T-cell (primary cell): ENCODE measurements at regions not wholly inside any gene's neighbourhood (a gene's known extent, or its start where the extent isn't known, plus 50 kb on each side); places are given as distances from the start of the nearest gene placed in this dataset.

ENCODE experiments used
- ATAC-seq, 4 experiments: fragments of 200-7000 bp in 3 of 4; fragments of 150-1000 bp in 1 of 4; cut with Tn5 transposase; replicated peaks in 1 of 4; 1 replicate in 3 of 4; 2 replicates in 1 of 4; pipeline ENCODE4 v1.10.0; 2021; ENCODE audit warnings: moderate library complexity in 3 of 4, mild to moderate bottlenecking in 2 of 4, moderate number of reproducible peaks in 1 of 4
- CTCF ChIA-PET, 2 donors: fragments of 300-600 bp; sonication (Branson Sonifier 250); formaldehyde crosslinking; loops; one replicate each; lab custom pipeline; 2022; ENCODE audit warnings: antibody characterized with exemption in 2 of 2; lab: Charles Lee
- POLR2A ChIA-PET, 2 donors: fragments of 300-600 bp; sonication (Branson Sonifier 250); formaldehyde crosslinking; loops; one replicate each; lab custom pipeline; 2022; ENCODE audit warnings: antibody characterized with exemption in 2 of 2; lab: Charles Lee
- DNase-seq, 35 experiments: peaks; one replicate each; pipeline versions ENCODE4 v3.0.0 to v3.0.0-alpha.2; 2013 to 2023
- H3K27ac ChIP-seq: one replicate; pipeline ENCODE4 v1.5.1; 2013; ENCODE audit warnings: low read length
- H3K27me3 ChIP-seq, 2 experiments: replicated peaks in 1 of 2; 1 replicate in 1 of 2; 2 replicates in 1 of 2; pipeline versions ENCODE4 v1.6.1 to v1.7.0; 2013; ENCODE audit warnings: low read length in 1 of 2, mixed read lengths in 1 of 2; ENCODE audit not compliant: control insufficient read depth in 2 of 2, insufficient read depth in 2 of 2; ENCODE audit errors: extremely low read depth in 1 of 2
- H3K36me3 ChIP-seq, 2 donors: 1 replicate in 1 of 2; 2 replicates in 1 of 2; pipeline versions ENCODE4 v1.6.1 to v1.7.0; 2013; ENCODE audit warnings: low read length in 1 of 2; ENCODE audit not compliant: control insufficient read depth in 2 of 2, insufficient read depth in 1 of 2; ENCODE audit errors: extremely low read depth in 1 of 2
- H3K4me1 ChIP-seq, 2 experiments: 1 replicate in 1 of 2; 2 replicates in 1 of 2; pipeline versions ENCODE4 v1.6.1 to v1.7.0; 2013; ENCODE audit warnings: low read length in 2 of 2, mixed read lengths in 1 of 2; ENCODE audit not compliant: insufficient read depth in 2 of 2, control insufficient read depth in 1 of 2; ENCODE audit errors: extremely low read depth in 1 of 2
- H3K4me3 ChIP-seq, 2 donors: 1 replicate in 1 of 2; 2 replicates in 1 of 2; pipeline versions ENCODE4 v1.5.1 to v1.7.0; 2013; ENCODE audit warnings: mild to moderate bottlenecking in 2 of 2, low read length in 1 of 2, moderate library complexity in 1 of 2; ENCODE audit not compliant: control insufficient read depth in 1 of 2; ENCODE audit errors: extremely low read depth in 1 of 2
- H3K9me3 ChIP-seq: 2 replicates; pipeline ENCODE4 v1.7.0; 2013
- H3K27ac Mint-ChIP-seq, 2 donors: one replicate each; pipeline ENCODE4 v1.8.0; 2020 to 2021; ENCODE audit warnings: mild to moderate bottlenecking in 2 of 2, mixed read lengths in 2 of 2
- H3K27me3 Mint-ChIP-seq, 2 donors: one replicate each; pipeline ENCODE4 v1.8.0; 2021 to 2022; ENCODE audit warnings: mixed read lengths in 2 of 2
- H3K36me3 Mint-ChIP-seq: one replicate; pipeline ENCODE4 v1.8.0; 2021; ENCODE audit warnings: mixed read lengths
- H3K4me1 Mint-ChIP-seq, 3 donors: one replicate each; pipeline ENCODE4 v1.8.0; 2020 to 2022; ENCODE audit warnings: mixed read lengths in 3 of 3, mild to moderate bottlenecking in 1 of 3
- H3K4me3 Mint-ChIP-seq, 3 donors: one replicate each; pipeline ENCODE4 v1.8.0; 2020 to 2022; ENCODE audit warnings: mild to moderate bottlenecking in 3 of 3, mixed read lengths in 3 of 3, moderate library complexity in 3 of 3
- H3K9me3 Mint-ChIP-seq, 3 donors: one replicate each; pipeline ENCODE4 v1.8.0; 2020 to 2022; ENCODE audit warnings: mixed read lengths in 3 of 3
- WGBS: methylation state at CpG from one replicate; pipeline ENCODE4 v1.1.5; 2013; ENCODE audit warnings: missing lambda C conversion rate; ENCODE audit not compliant: insufficient coverage; 5-methylcytosine and 5-hydroxymethylcytosine counted together

DNA sequence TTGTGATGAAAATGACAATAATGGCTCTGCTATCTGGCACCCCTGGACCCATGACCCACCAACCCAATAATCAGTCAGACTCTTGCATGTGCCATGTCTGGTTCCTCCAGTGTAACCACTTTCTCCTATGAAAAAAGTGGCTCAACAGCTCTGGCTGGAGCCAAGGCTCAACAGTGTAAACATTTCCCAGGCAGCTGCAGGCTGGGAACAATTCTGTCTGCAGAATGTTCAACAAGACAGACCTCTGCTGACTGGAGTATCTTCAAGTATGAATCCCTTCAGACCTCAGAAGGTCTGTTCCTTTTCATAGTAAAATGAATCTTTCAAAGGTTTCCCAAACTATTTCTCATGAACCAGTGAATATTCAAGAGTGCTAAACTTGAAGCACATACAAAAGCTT is 410.1 kb upstream of the HTR2A start:
- no peak overlapping the region for H3K27ac Mint-ChIP-seq
- Histone ChIP-seq H3K9me3 (no peaks in the 10 kb centered on the region), H3K4me1 (no peaks in the 10 kb centered on the region), H3K27ac (no peak overlapping the region), H3K4me3 (no peak overlapping the region), H3K27me3 (peaks cover 0 to 4% of the 10 kb centered on the region in 2 experiments), H3K36me3 (no peaks in the 10 kb centered on the region)
- H3K9me3 Mint-ChIP-seq = peaks cover 0 to 14% (median 9%) of the 10 kb centered on the region in 3 donors
- no peaks in the 10 kb centered on the region for H3K27me3 Mint-ChIP-seq
- no peak for ATAC-seq
- H3K4me1 Mint-ChIP-seq = no peaks in the 10 kb centered on the region
- CTCF ChIA-PET = no interaction called here
- POLR2A ChIA-PET = no interaction called here
- no peak for DNase-seq
- no peaks in the 10 kb centered on the region for H3K36me3 Mint-ChIP-seq
- no peak overlapping the region for H3K4me3 Mint-ChIP-seq

DNA sequence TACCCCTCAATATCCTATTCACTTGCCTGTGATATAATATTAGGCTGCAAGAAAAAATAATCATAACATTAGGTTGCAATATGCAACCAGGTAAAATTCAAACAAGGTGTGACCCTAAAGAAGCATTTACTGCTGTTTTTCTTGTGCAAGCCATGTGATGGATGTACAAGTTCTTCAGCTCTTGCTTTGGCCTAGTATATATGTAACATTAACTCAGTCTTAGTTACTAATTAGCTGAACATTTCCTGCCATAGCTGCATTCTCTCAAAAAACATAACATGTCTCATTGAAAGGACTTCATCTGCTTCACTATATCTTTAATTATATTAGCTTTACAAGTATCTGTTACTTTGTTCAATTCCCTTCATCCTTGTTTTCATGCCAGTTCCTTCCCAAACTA is 406.8 kb upstream of the HTR2A start:
- no peak overlapping the region for H3K27ac Mint-ChIP-seq
- no peaks in the 10 kb centered on the region for H3K36me3 Mint-ChIP-seq
- POLR2A ChIA-PET = no interaction called here
- ATAC-seq = no peak
- Histone ChIP-seq H3K36me3 (no peaks in the 10 kb centered on the region), H3K27ac (no peak overlapping the region), H3K27me3 (no peaks in the 10 kb centered on the region), H3K9me3 (no peaks in the 10 kb centered on the region), H3K4me1 (no peaks in the 10 kb centered on the region), H3K4me3 (no peak overlapping the region)
- CTCF ChIA-PET = no interaction called here
- no peaks in the 10 kb centered on the region for H3K4me1 Mint-ChIP-seq
- DNase-seq = no peak
- H3K27me3 Mint-ChIP-seq = no peaks in the 10 kb centered on the region
- H3K9me3 Mint-ChIP-seq = peaks cover 0 to 4% (median 0%) of the 10 kb centered on the region in 3 donors
- H3K4me3 Mint-ChIP-seq = no peak overlapping the region

DNA sequence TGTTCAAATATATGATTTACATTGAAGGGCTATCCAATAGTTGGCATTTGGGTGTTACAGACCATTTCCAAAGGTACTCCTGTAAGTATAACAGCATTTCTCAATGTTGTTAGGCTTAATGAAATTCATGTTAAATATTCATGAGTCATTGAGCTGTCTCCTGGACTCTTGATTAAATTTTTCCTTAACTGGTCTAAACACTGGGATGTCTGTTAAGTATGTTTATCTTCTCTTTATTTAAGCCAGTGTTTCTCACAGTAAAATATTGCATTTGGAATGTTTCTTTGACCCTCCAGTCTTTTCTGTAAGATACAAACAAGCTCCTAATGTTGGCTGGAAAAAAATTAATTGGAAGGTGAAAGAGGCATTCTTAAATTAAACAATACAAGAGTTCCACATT is 402.5 kb upstream of the HTR2A start:
- Mint-ChIP-seq H3K4me1 (no peaks in the 10 kb centered on the region), H3K27me3 (peaks cover 0 to 6% of the 10 kb centered on the region in 2 donors), H3K27ac (no peak overlapping the region), H3K9me3 (peaks cover 0 to 7% (median 0%) of the 10 kb centered on the region in 3 donors), H3K36me3 (no peaks in the 10 kb centered on the region), H3K4me3 (no peak overlapping the region)
- ATAC-seq = no peak
- Histone ChIP-seq H3K4me3 (no peak overlapping the region), H3K9me3 (no peaks in the 10 kb centered on the region), H3K27me3 (no peaks in the 10 kb centered on the region), H3K36me3 (no peaks in the 10 kb centered on the region), H3K27ac (no peak overlapping the region), H3K4me1 (no peaks in the 10 kb centered on the region)
- CTCF ChIA-PET = no interaction called here
- POLR2A ChIA-PET = no interaction called here
- DNase-seq = no peak

DNA sequence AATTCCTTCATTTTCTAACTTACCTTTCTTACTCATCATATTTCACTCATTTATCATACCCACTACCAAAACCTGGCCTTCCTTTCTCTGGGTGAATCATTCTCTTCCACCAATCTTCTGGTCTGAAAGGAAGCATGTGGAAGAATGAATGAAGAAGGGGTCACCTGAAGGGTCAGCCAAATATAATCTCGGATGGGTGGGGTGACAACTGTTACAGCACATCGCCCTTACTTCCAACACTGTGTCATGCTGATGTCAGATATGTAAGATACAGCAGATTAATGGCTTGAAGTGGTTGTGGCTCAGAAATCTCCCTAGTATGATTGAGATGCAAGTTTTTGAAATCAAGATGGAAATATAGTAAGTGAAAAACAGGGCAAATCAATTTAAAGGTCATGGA is 401.7 kb upstream of the HTR2A start:
- WGBS = no CpG with 5 or more reads among the region's 2 CpGs
- CTCF ChIA-PET = no interaction called here
- Histone ChIP-seq H3K4me3 (no peak overlapping the region), H3K4me1 (no peaks in the 10 kb centered on the region), H3K27me3 (no peaks in the 10 kb centered on the region), H3K36me3 (no peaks in the 10 kb centered on the region), H3K27ac (no peak overlapping the region), H3K9me3 (no peaks in the 10 kb centered on the region)
- POLR2A ChIA-PET = no interaction called here
- no peak overlapping the region for H3K4me3 Mint-ChIP-seq
- ATAC-seq (no peak), DNase-seq (no peak)
- H3K27me3 Mint-ChIP-seq = peaks cover 0 to 11% of the 10 kb centered on the region in 2 donors
- H3K27ac Mint-ChIP-seq = no peak overlapping the region
- no peaks in the 10 kb centered on the region for H3K36me3 Mint-ChIP-seq
- H3K4me1 Mint-ChIP-seq = no peaks in the 10 kb centered on the region
- H3K9me3 Mint-ChIP-seq = peaks cover 0 to 11% (median 0%) of the 10 kb centered on the region in 3 donors

DNA sequence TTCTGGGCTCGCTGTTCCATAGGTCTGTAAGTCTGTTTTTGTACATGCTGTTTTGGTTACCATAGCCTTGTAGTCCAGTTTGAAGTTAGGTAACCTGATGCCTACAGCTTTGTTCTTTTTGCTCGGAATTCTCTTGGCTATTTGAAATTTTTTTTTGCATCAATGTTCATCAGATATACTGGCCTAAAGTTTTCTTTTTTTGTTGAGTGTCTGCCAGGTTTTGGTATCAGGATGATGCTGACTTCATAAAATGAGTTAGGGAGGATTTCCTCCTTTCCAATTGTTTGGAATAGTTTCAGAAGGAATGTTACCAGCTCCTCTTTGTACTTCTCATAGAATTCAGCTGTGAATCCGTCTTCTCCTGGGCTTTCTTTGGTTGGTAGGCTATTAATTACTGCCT is 397.8 kb upstream of the HTR2A start:
- Histone ChIP-seq H3K9me3 (no peaks in the 10 kb centered on the region), H3K27ac (no peak overlapping the region), H3K27me3 (no peaks in the 10 kb centered on the region), H3K4me1 (no peaks in the 10 kb centered on the region), H3K4me3 (no peak overlapping the region), H3K36me3 (no peaks in the 10 kb centered on the region)
- peaks cover 0 to 8% (median 0%) of the 10 kb centered on the region in 3 donors for H3K9me3 Mint-ChIP-seq
- H3K4me1 Mint-ChIP-seq = no peaks in the 10 kb centered on the region
- H3K4me3 Mint-ChIP-seq = no peak overlapping the region
- DNase-seq (no peak), ATAC-seq (no peak)
- H3K36me3 Mint-ChIP-seq = no peaks in the 10 kb centered on the region
- no CpG with 5 or more reads among the region's 3 CpGs for WGBS
- ChIA-PET POLR2A (no interaction called here), CTCF (no interaction called here)
- H3K27ac Mint-ChIP-seq = no peak overlapping the region
- H3K27me3 Mint-ChIP-seq = peaks cover 0 to 18% of the 10 kb centered on the region in 2 donors

DNA sequence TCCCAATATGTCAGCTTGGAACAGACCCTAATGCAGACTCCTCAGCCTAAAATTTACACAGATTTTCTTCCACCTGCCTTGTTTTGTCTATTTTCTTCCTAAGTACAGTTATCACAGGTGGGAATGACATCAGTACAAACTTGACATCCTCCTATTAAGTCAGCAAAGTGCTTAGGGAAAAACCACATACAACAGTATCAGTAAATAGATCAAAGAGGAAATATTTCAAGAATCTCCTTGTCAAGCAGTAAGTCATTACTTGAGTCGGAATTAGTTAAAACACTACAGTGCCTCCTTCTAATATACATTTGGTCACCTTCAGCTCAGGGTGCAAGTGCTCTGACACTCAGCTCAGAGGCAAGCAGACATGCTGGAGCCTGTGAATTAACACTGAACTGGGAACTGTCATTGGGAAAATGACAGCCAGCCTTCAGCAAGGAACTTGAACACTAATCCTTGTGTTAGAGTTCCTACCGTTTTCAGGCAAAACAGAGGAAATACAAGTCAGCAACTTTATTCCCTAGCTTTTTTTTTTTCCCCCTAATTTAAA is 394.3 kb upstream of the HTR2A start:
- peaks cover 0 to 5% (median 0%) of the 10 kb centered on the region in 3 donors for H3K9me3 Mint-ChIP-seq
- Histone ChIP-seq H3K4me1 (no peaks in the 10 kb centered on the region), H3K27me3 (no peaks in the 10 kb centered on the region), H3K9me3 (no peaks in the 10 kb centered on the region), H3K27ac (no peak overlapping the region), H3K4me3 (no peak overlapping the region), H3K36me3 (no peaks in the 10 kb centered on the region)
- H3K27ac Mint-ChIP-seq = no peak overlapping the region
- 42% methylated on average over 1 of the region's 2 CpGs for WGBS
- no peak for ATAC-seq
- ChIA-PET POLR2A (no interaction called here), CTCF (no interaction called here)
- peaks cover 0 to 18% of the 10 kb centered on the region in 2 donors for H3K27me3 Mint-ChIP-seq
- no peaks in the 10 kb centered on the region for H3K36me3 Mint-ChIP-seq
- DNase-seq = no peak
- H3K4me3 Mint-ChIP-seq = no peak overlapping the region
- H3K4me1 Mint-ChIP-seq = no peaks in the 10 kb centered on the region

DNA sequence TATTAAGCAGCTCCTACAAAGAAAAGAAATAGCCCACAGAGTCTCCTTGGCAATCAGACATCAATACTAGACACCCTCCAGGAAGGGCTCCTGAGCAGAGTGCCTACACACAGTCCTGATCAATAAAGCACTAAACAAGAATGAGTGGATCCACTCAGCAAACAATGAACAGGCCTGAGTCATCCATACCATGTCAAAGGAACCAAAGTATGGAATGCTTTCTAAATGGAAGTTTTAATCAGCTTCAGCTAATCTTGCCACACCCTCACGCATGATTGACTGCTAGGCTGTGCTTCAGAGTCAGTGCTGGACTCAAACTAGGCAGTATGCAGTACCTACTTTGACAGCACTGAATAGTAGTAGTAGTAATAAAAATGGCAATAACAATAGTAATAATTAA is 392.7 kb upstream of the HTR2A start:
- no peak overlapping the region for H3K27ac ChIP-seq
- peaks cover 0 to 12% of the 10 kb centered on the region in 2 donors for H3K27me3 Mint-ChIP-seq
- no peaks in the 10 kb centered on the region for H3K4me1 Mint-ChIP-seq
- no peaks in the 10 kb centered on the region for H3K9me3 ChIP-seq
- POLR2A ChIA-PET = no interaction called here
- no peak overlapping the region for H3K4me3 Mint-ChIP-seq
- H3K27ac Mint-ChIP-seq = no peak overlapping the region
- H3K4me1 ChIP-seq = no peaks in the 10 kb centered on the region
- H3K36me3 Mint-ChIP-seq = no peaks in the 10 kb centered on the region
- H3K27me3 ChIP-seq = no peaks in the 10 kb centered on the region
- CTCF ChIA-PET = no interaction called here
- H3K4me3 ChIP-seq = no peak overlapping the region
- H3K9me3 Mint-ChIP-seq = peaks cover 0 to 5% (median 0%) of the 10 kb centered on the region in 3 donors
- no peak for DNase-seq
- WGBS = no CpG with 5 or more reads among the region's 1 CpG
- no peak for ATAC-seq
- H3K36me3 ChIP-seq = no peaks in the 10 kb centered on the region
